ENCODE measurements at regions not wholly inside any gene's neighbourhood (a gene's known extent, or its start where the extent isn't known, plus 50 kb on each side); places are given as distances from the start of the nearest gene placed in this dataset.

DNA sequence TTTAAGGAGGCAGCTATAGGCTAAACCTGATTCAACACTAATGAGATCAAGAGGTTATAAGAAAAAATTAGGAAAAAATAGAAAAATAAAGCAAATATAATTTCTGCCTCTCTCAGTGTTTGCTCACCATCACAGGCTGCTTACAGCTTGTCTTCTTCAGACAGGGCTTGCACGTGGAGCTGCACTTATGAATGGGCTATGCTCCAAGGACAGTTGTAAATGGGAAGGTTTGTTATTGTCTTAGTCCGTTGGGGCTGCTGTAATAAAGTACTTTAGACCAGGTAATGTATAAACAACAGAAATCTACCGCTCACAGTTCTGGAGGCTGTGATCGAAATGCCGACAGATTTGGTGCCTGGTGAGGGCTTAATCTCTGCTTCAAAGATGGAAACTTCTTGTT, 219.8 kb downstream of the NEBL start:
- no peaks in the 10 kb centered on the region for H3K36me3 Mint-ChIP-seq (ENCODE audit: insufficient read depth)
- no peaks in the 10 kb centered on the region for H3K27me3 Mint-ChIP-seq
- DNase-seq (ENCODE audit: low spot score, unreplicated experiment), result no peak
- TF ChIP-seq, protein P1, sequence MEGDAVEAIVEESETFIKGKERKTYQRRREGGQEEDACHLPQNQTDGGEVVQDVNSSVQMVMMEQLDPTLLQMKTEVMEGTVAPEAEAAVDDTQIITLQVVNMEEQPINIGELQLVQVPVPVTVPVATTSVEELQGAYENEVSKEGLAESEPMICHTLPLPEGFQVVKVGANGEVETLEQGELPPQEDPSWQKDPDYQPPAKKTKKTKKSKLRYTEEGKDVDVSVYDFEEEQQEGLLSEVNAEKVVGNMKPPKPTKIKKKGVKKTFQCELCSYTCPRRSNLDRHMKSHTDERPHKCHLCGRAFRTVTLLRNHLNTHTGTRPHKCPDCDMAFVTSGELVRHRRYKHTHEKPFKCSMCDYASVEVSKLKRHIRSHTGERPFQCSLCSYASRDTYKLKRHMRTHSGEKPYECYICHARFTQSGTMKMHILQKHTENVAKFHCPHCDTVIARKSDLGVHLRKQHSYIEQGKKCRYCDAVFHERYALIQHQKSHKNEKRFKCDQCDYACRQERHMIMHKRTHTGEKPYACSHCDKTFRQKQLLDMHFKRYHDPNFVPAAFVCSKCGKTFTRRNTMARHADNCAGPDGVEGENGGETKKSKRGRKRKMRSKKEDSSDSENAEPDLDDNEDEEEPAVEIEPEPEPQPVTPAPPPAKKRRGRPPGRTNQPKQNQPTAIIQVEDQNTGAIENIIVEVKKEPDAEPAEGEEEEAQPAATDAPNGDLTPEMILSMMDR (IDR thresholded peaks at IDR 0.05; ENCODE audit: unreplicated experiment), result no peak
- no peak overlapping the region for H3K4me3 Mint-ChIP-seq (ENCODE audit: low read depth)
- H3K9me3 Mint-ChIP-seq (ENCODE audit: low read depth), result peaks cover 3% of the 10 kb centered on the region
- no peak overlapping the region for H3K27ac Mint-ChIP-seq
- peaks cover 6% of the 10 kb centered on the region for H3K4me1 Mint-ChIP-seq (ENCODE audit: low read depth)

DNA sequence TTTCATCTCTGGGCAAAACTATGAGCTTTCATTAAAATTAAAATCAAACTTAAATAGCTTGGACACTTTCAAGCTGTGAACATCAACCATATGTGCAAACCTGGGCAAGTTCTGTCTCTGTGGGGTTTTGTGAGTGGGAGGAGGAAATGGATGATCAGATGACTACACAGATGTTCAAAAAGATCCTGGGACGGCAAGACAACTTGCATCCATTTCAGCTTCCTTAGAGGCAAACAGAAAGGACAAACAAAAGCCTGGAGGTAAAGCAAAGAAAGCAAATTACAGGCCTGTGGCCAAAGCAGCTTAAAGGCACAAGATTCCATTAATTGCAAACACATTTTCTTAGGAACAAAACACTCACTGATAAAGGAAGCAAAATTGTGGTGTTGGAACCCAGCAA, 222.2 kb downstream of the NEBL start:
- H3K36me3 Mint-ChIP-seq (ENCODE audit: insufficient read depth), result no peaks in the 10 kb centered on the region
- peaks cover 8% of the 10 kb centered on the region for H3K4me1 Mint-ChIP-seq (ENCODE audit: low read depth)
- H3K27ac Mint-ChIP-seq, result peak overlapping the region; percentile 3
- TF ChIP-seq, protein P1 (IDR thresholded peaks at IDR 0.05; ENCODE audit: unreplicated experiment), result no peak
- peaks cover 3% of the 10 kb centered on the region for H3K9me3 Mint-ChIP-seq (ENCODE audit: low read depth)
- no peak overlapping the region for H3K4me3 Mint-ChIP-seq (ENCODE audit: low read depth)
- no peaks in the 10 kb centered on the region for H3K27me3 Mint-ChIP-seq
- no peak for DNase-seq (ENCODE audit: low spot score, unreplicated experiment)

DNA sequence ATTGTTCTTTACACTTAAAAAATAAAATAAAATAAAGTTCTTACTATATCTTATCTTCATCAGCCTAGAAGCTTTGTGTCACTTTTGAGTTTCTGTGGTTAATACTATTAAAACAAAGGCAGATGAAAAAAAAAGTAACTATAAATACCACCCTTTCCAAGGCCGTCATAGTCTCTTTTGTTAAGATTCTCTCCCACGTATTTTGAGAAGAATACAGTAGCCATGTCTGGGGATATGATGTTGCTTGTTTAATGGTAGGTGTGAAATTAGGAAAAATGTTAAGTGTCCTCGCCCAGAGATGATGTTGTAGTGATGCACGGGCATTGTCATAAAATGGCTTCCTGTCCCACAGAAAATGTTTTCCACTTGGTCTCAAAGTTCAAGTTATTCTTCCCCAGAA, 223.9 kb downstream of the NEBL start:
- H3K4me3 Mint-ChIP-seq (ENCODE audit: low read depth), result no peak overlapping the region
- H3K36me3 Mint-ChIP-seq (ENCODE audit: insufficient read depth), result no peaks in the 10 kb centered on the region
- TF ChIP-seq, protein P1 (IDR thresholded peaks at IDR 0.05; ENCODE audit: unreplicated experiment), result no peak
- H3K27ac Mint-ChIP-seq, result no peak overlapping the region
- H3K27me3 Mint-ChIP-seq, result no peaks in the 10 kb centered on the region
- H3K4me1 Mint-ChIP-seq (ENCODE audit: low read depth), result peaks cover 8% of the 10 kb centered on the region
- no peaks in the 10 kb centered on the region for H3K9me3 Mint-ChIP-seq (ENCODE audit: low read depth)
- DNase-seq (ENCODE audit: low spot score, unreplicated experiment), result no peak

DNA sequence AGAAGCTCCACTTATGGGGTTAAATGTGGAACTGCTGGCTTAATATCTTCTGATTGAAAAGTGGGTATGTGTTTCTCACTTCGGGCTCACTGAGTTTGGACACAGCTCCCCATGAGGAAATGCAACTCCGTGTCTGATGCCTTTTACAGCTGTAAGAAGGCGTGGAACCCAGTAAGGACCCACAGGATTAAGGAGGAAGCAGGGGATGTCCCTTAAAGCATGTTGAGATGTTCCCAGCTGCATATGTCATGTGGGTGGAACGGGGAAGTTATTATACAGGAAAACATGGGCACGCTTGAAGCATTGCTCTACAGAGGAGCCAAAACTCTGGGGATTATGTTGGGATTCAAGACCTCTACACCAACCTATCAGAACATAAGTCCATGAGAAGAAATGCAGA, 224.4 kb downstream of the NEBL start:
- TF ChIP-seq, protein P1 (IDR thresholded peaks at IDR 0.05; ENCODE audit: unreplicated experiment), result no peak
- H3K36me3 Mint-ChIP-seq (ENCODE audit: insufficient read depth), result no peaks in the 10 kb centered on the region
- H3K4me3 Mint-ChIP-seq (ENCODE audit: low read depth), result no peak overlapping the region
- no peak for DNase-seq (ENCODE audit: low spot score, unreplicated experiment)
- H3K27me3 Mint-ChIP-seq, result no peaks in the 10 kb centered on the region
- peaks cover 8% of the 10 kb centered on the region for H3K4me1 Mint-ChIP-seq (ENCODE audit: low read depth)
- no peak overlapping the region for H3K27ac Mint-ChIP-seq
- H3K9me3 Mint-ChIP-seq (ENCODE audit: low read depth), result no peaks in the 10 kb centered on the region

DNA sequence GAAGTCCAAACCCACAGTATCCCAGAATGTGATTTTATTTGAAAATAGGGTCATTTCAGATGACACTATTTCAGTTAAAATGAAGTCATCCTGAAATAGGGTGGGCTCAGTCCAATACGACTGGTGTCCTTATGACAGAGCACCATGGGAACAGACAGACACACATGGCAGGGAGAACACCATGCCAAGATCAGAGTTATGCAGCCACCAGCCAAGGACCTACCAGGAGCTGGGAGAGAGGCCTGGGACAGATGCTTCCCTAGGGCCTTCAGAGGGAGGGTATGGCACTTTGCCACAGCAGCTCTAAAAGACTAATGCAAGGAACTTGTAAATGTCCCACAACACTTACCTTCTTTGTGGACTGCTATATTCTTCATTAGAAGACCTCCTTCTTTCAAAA, 226.5 kb downstream of the NEBL start:
- H3K9me3 Mint-ChIP-seq (ENCODE audit: low read depth), result no peaks in the 10 kb centered on the region
- no peak overlapping the region for H3K4me3 Mint-ChIP-seq (ENCODE audit: low read depth)
- H3K27me3 Mint-ChIP-seq, result no peaks in the 10 kb centered on the region
- H3K27ac Mint-ChIP-seq, result no peak overlapping the region
- no peaks in the 10 kb centered on the region for H3K36me3 Mint-ChIP-seq (ENCODE audit: insufficient read depth)
- no peak for DNase-seq (ENCODE audit: low spot score, unreplicated experiment)
- TF ChIP-seq, protein P1 (IDR thresholded peaks at IDR 0.05; ENCODE audit: unreplicated experiment), result no peak
- peaks cover 8% of the 10 kb centered on the region for H3K4me1 Mint-ChIP-seq (ENCODE audit: low read depth)
